Breast epithelium (tissue), 3 donors: ENCODE measurements at regions not wholly inside any gene's neighbourhood (a gene's known extent, or its start where the extent isn't known, plus 50 kb on each side); places are given as distances from the start of the nearest gene placed in this dataset.

Experiments
- POLR2A ChIP-seq: fragments of 450-650 bp; IDR thresholded peaks from one replicate; pipeline ENCODE4 v1.6.1; 2016; ENCODE audit warnings: antibody characterized with exemption, mild to moderate bottlenecking, moderate library complexity
- POLR2AphosphoS5 ChIP-seq, 3 donors: sonication (generic); formaldehyde crosslinking; IDR thresholded peaks; one replicate each; pipeline ENCODE4 v1.6.1; 2017; ENCODE audit warnings: antibody characterized with exemption in 3 of 3
- TF ChIP-seq, protein P1 (sequence below), 3 donors: fragments of 450-650 bp; IDR thresholded peaks; one replicate each; pipeline ENCODE4 v1.5.1; 2016 to 2017; ENCODE audit warnings: antibody characterized with exemption in 3 of 3, mild to moderate bottlenecking in 3 of 3, moderate library complexity in 3 of 3

DNA sequence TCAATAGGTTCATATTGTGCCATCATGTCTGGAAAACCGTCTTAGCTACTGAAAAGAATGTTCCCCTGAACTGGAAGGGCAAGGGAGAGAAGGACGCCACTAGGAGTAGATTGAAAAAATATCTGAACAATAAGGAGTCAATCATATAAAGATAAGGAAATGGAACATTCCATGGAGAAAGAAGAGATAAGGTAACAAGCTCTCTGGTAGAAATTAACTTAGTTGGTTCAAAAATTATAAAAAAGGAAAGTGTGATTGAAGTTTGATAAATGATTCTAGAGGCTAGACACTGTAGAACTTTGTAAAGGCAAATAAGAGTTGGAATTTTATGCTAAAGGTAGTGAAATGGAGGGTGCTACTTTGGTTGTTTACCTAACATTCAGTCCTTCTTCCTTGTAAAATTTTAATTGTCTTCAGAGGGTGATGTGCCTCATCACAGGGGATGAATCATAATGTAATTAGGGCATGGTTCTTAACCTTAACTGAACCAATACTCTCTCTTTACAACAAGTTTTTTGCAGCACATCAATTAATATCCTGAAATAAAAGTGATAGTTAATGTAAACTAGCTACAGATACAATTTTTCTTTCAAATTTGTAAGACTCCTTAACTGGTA, 135.5 kb downstream of the GPX5 start:
- TF ChIP-seq POLR2A (no peak), POLR2AphosphoS5 (IDR thresholded peaks at IDR 0.05) (no peak)
- TF ChIP-seq, protein P1, sequence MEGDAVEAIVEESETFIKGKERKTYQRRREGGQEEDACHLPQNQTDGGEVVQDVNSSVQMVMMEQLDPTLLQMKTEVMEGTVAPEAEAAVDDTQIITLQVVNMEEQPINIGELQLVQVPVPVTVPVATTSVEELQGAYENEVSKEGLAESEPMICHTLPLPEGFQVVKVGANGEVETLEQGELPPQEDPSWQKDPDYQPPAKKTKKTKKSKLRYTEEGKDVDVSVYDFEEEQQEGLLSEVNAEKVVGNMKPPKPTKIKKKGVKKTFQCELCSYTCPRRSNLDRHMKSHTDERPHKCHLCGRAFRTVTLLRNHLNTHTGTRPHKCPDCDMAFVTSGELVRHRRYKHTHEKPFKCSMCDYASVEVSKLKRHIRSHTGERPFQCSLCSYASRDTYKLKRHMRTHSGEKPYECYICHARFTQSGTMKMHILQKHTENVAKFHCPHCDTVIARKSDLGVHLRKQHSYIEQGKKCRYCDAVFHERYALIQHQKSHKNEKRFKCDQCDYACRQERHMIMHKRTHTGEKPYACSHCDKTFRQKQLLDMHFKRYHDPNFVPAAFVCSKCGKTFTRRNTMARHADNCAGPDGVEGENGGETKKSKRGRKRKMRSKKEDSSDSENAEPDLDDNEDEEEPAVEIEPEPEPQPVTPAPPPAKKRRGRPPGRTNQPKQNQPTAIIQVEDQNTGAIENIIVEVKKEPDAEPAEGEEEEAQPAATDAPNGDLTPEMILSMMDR (IDR thresholded peaks at IDR 0.05), result no peak
